ENCODE measurements at regions not wholly inside any gene's neighbourhood (a gene's known extent, or its start where the extent isn't known, plus 50 kb on each side); places are given as distances from the start of the nearest gene placed in this dataset.

GRCh38 chr9:78448960-78449673 is 152.2 kb downstream of the PSAT1 start:
- H3K27ac ChIP-seq (ENCODE audit: low read depth, low read length): no peak overlapping the region
- H3K9me3 ChIP-seq (ENCODE audit: control insufficient read depth, insufficient read depth, low read length): no peaks in the 10 kb centered on the region
- H3K4me3 ChIP-seq (ENCODE audit: low read depth, low read length): no peak overlapping the region
- no peaks in the 10 kb centered on the region for H3K27me3 ChIP-seq (ENCODE audit: control insufficient read depth, insufficient read depth, low read length)
- 0 out of 2 replicates have a peak, but pooled peaks cover 7% of the 10 kb centered on the region for H3K4me1 ChIP-seq (ENCODE audit: control insufficient read depth, insufficient read depth, low read length)
- no peaks in the 10 kb centered on the region for H3K36me3 ChIP-seq (ENCODE audit: control insufficient read depth, insufficient read depth, low read length)
- no peak overlapping the region for H3K9ac ChIP-seq (ENCODE audit: low read depth, low read length)

DNA sequence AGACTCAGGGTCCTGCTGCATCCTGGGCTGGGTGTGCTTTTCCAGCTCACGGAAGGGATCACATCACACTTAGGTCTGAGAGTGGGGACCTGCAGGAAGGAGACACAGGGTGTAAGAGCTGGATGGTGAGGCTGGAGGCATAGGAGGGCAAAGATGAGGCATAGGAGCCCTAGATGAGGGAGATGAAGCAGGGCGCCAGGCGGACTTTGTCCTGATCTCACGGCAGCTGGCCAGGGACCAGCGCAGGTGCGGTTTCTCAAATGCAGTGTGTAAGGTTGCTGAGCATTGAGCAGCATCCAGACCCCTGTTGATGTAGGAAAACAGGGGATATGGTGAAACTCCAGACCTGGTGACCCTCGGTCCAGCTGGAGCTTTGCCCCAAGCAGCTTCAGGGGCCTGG is 156.5 kb downstream of the PSAT1 start:
- Histone ChIP-seq H3K27ac (ENCODE audit: low read depth, low read length) (no peak overlapping the region), H3K9ac (ENCODE audit: low read depth, low read length) (no peak overlapping the region), H3K36me3 (ENCODE audit: control insufficient read depth, insufficient read depth, low read length) (no peaks in the 10 kb centered on the region), H3K9me3 (ENCODE audit: control insufficient read depth, insufficient read depth, low read length) (no peaks in the 10 kb centered on the region), H3K4me3 (ENCODE audit: low read depth, low read length) (no peak overlapping the region), H3K4me1 (ENCODE audit: control insufficient read depth, insufficient read depth, low read length) (0 out of 2 replicates have a peak, but pooled peaks cover 7% of the 10 kb centered on the region), H3K27me3 (ENCODE audit: control insufficient read depth, insufficient read depth, low read length) (no peaks in the 10 kb centered on the region)

GRCh38 chr9:78462611-78463010 is 165.7 kb downstream of the PSAT1 start:
- Histone ChIP-seq H3K4me1 (ENCODE audit: control insufficient read depth, insufficient read depth, low read length) (no peaks in the 10 kb centered on the region), H3K4me3 (ENCODE audit: low read depth, low read length) (no peak overlapping the region), H3K9ac (ENCODE audit: low read depth, low read length) (no peak overlapping the region), H3K36me3 (ENCODE audit: control insufficient read depth, insufficient read depth, low read length) (no peaks in the 10 kb centered on the region), H3K27me3 (ENCODE audit: control insufficient read depth, insufficient read depth, low read length) (no peaks in the 10 kb centered on the region), H3K9me3 (ENCODE audit: control insufficient read depth, insufficient read depth, low read length) (no peaks in the 10 kb centered on the region), H3K27ac (ENCODE audit: low read depth, low read length) (no peak overlapping the region)

DNA sequence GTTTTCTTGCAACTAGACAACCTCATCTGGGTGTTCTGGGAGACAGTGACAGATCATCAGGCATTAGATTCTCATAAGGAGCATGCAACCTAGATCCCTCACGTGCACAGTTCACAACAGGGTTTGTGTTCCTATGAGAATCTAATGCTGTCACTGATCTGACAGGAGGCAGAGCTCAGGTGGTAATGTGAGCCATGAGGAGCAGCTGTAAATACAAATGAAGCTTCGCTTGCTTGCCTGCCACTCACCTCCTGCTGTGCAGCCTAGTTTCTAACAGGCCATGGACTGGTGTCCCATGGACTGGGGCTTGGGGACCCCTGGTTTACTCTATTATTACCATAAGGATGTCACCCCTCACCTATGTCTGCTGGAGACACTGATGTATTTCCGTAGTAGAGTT is 166.8 kb downstream of the PSAT1 start:
- H3K27me3 ChIP-seq (ENCODE audit: control insufficient read depth, insufficient read depth, low read length): no peaks in the 10 kb centered on the region
- H3K4me1 ChIP-seq (ENCODE audit: control insufficient read depth, insufficient read depth, low read length): no peaks in the 10 kb centered on the region
- H3K27ac ChIP-seq (ENCODE audit: low read depth, low read length): no peak overlapping the region
- H3K36me3 ChIP-seq (ENCODE audit: control insufficient read depth, insufficient read depth, low read length): no peaks in the 10 kb centered on the region
- no peak overlapping the region for H3K4me3 ChIP-seq (ENCODE audit: low read depth, low read length)
- H3K9me3 ChIP-seq (ENCODE audit: control insufficient read depth, insufficient read depth, low read length): no peaks in the 10 kb centered on the region
- H3K9ac ChIP-seq (ENCODE audit: low read depth, low read length): no peak overlapping the region

- no peaks in the 10 kb centered on the region for H3K36me3 ChIP-seq (ENCODE audit: control insufficient read depth, insufficient read depth, low read length)
- H3K4me1 ChIP-seq (ENCODE audit: control insufficient read depth, insufficient read depth, low read length): no peaks in the 10 kb centered on the region
- no peak overlapping the region for H3K27ac ChIP-seq (ENCODE audit: low read depth, low read length)
- no peak overlapping the region for H3K4me3 ChIP-seq (ENCODE audit: low read depth, low read length)
- no peaks in the 10 kb centered on the region for H3K27me3 ChIP-seq (ENCODE audit: control insufficient read depth, insufficient read depth, low read length)
- no peaks in the 10 kb centered on the region for H3K9me3 ChIP-seq (ENCODE audit: control insufficient read depth, insufficient read depth, low read length)
- no peak overlapping the region for H3K9ac ChIP-seq (ENCODE audit: low read depth, low read length)
Observed at GRCh38 chr9:78468231-78468630, 171.3 kb downstream of the PSAT1 start.

GRCh38 chr9:78468974-78469576 is 172.2 kb downstream of the PSAT1 start:
- Histone ChIP-seq H3K4me1 (ENCODE audit: control insufficient read depth, insufficient read depth, low read length) (no peaks in the 10 kb centered on the region), H3K36me3 (ENCODE audit: control insufficient read depth, insufficient read depth, low read length) (no peaks in the 10 kb centered on the region), H3K9ac (ENCODE audit: low read depth, low read length) (no peak overlapping the region), H3K9me3 (ENCODE audit: control insufficient read depth, insufficient read depth, low read length) (no peaks in the 10 kb centered on the region), H3K4me3 (ENCODE audit: low read depth, low read length) (no peak overlapping the region), H3K27ac (ENCODE audit: low read depth, low read length) (no peak overlapping the region), H3K27me3 (ENCODE audit: control insufficient read depth, insufficient read depth, low read length) (no peaks in the 10 kb centered on the region)

- Histone ChIP-seq H3K36me3 (ENCODE audit: control insufficient read depth, insufficient read depth, low read length) (no peaks in the 10 kb centered on the region), H3K9me3 (ENCODE audit: control insufficient read depth, insufficient read depth, low read length) (no peaks in the 10 kb centered on the region), H3K27ac (ENCODE audit: low read depth, low read length) (no peak overlapping the region), H3K4me1 (ENCODE audit: control insufficient read depth, insufficient read depth, low read length) (no peaks in the 10 kb centered on the region), H3K4me3 (ENCODE audit: low read depth, low read length) (no peak overlapping the region), H3K27me3 (ENCODE audit: control insufficient read depth, insufficient read depth, low read length) (no peaks in the 10 kb centered on the region), H3K9ac (ENCODE audit: low read depth, low read length) (no peak overlapping the region)
Observed at GRCh38 chr9:78470216-78470615, 173.3 kb downstream of the PSAT1 start.

GRCh38 chr9:78470741-78471140 is 173.8 kb downstream of the PSAT1 start:
- no peaks in the 10 kb centered on the region for H3K27me3 ChIP-seq (ENCODE audit: control insufficient read depth, insufficient read depth, low read length)
- no peak overlapping the region for H3K9ac ChIP-seq (ENCODE audit: low read depth, low read length)
- no peaks in the 10 kb centered on the region for H3K9me3 ChIP-seq (ENCODE audit: control insufficient read depth, insufficient read depth, low read length)
- no peaks in the 10 kb centered on the region for H3K4me1 ChIP-seq (ENCODE audit: control insufficient read depth, insufficient read depth, low read length)
- H3K4me3 ChIP-seq (ENCODE audit: low read depth, low read length): no peak overlapping the region
- no peaks in the 10 kb centered on the region for H3K36me3 ChIP-seq (ENCODE audit: control insufficient read depth, insufficient read depth, low read length)
- no peak overlapping the region for H3K27ac ChIP-seq (ENCODE audit: low read depth, low read length)

GRCh38 chr9:78472111-78472510 is 175.2 kb downstream of the PSAT1 start:
- Histone ChIP-seq H3K4me3 (ENCODE audit: low read depth, low read length) (no peak overlapping the region), H3K9me3 (ENCODE audit: control insufficient read depth, insufficient read depth, low read length) (no peaks in the 10 kb centered on the region), H3K27ac (ENCODE audit: low read depth, low read length) (no peak overlapping the region), H3K9ac (ENCODE audit: low read depth, low read length) (no peak overlapping the region), H3K36me3 (ENCODE audit: control insufficient read depth, insufficient read depth, low read length) (no peaks in the 10 kb centered on the region), H3K27me3 (ENCODE audit: control insufficient read depth, insufficient read depth, low read length) (no peaks in the 10 kb centered on the region), H3K4me1 (ENCODE audit: control insufficient read depth, insufficient read depth, low read length) (no peaks in the 10 kb centered on the region)

- no peaks in the 10 kb centered on the region for H3K4me1 ChIP-seq (ENCODE audit: control insufficient read depth, insufficient read depth, low read length)
- no peak overlapping the region for H3K27ac ChIP-seq (ENCODE audit: low read depth, low read length)
- H3K9ac ChIP-seq (ENCODE audit: low read depth, low read length): no peak overlapping the region
- no peaks in the 10 kb centered on the region for H3K27me3 ChIP-seq (ENCODE audit: control insufficient read depth, insufficient read depth, low read length)
- no peak overlapping the region for H3K4me3 ChIP-seq (ENCODE audit: low read depth, low read length)
- peaks cover 7% of the 10 kb centered on the region for H3K9me3 ChIP-seq (ENCODE audit: control insufficient read depth, insufficient read depth, low read length)
- H3K36me3 ChIP-seq (ENCODE audit: control insufficient read depth, insufficient read depth, low read length): no peaks in the 10 kb centered on the region
Observed at GRCh38 chr9:78479441-78479840, 182.5 kb downstream of the PSAT1 start.

DNA sequence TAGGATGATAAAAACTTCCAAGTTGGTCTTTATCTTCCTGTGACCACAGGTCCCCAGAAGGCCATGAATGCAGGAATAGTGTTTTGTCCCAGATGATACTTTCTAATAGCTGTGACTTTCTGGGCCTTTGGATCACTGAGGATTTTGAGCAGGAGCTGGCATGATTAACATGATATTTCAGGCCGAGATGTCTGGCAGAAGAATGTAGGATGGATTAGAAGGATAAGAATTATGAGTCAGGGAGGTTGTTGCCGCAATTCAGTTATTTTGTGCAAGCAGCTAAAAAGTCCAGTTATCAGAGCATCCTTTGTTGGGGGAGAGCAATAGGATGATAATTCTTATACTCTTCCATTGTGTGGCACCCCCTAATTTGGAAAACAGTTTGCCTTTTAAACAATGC is 189.7 kb downstream of the PSAT1 start:
- Histone ChIP-seq H3K4me1 (ENCODE audit: control insufficient read depth, insufficient read depth, low read length) (no peaks in the 10 kb centered on the region), H3K9me3 (ENCODE audit: control insufficient read depth, insufficient read depth, low read length) (peaks cover 7% of the 10 kb centered on the region), H3K36me3 (ENCODE audit: control insufficient read depth, insufficient read depth, low read length) (no peaks in the 10 kb centered on the region)

More for the DNA sequence above, 189.7 kb downstream of the PSAT1 start:
- Histone ChIP-seq H3K27me3 (ENCODE audit: control insufficient read depth, insufficient read depth, low read length) (no peaks in the 10 kb centered on the region), H3K4me3 (ENCODE audit: low read depth, low read length) (no peak overlapping the region), H3K27ac (ENCODE audit: low read depth, low read length) (no peak overlapping the region), H3K9ac (ENCODE audit: low read depth, low read length) (no peak overlapping the region)

Data from HUES48 (cell line).